Natural killer cell (primary cell): ENCODE measurements at regions not wholly inside any gene's neighbourhood (a gene's known extent, or its start where the extent isn't known, plus 50 kb on each side); places are given as distances from the start of the nearest gene placed in this dataset.
"Not testable (repeated sequence)": the region's sequence is repeated elsewhere in the genome, so short reads cannot be mapped to it uniquely, and the experiment has no call there.

Experiments used
- ATAC-seq, 3 donors: fragments of 150-1000 bp in 2 of 3; fragments of 200-7000 bp in 1 of 3; cut with Tn5 transposase; 1 replicate in 1 of 3; 2 replicates in 2 of 3; pipeline ENCODE4 v1.10.0; 2021; ENCODE audit warnings: mild to moderate bottlenecking in 2 of 3, moderate library complexity in 2 of 3
- DNase-seq, 2 donors: peaks; one replicate each; pipeline versions ENCODE4 v3.0.0 to v3.0.0-alpha.2; 2013 to 2021; ENCODE audit warnings: mixed read lengths in 1 of 2
- H3K27ac ChIP-seq: one replicate; pipeline ENCODE4 v1.5.1; 2013; ENCODE audit warnings: mild to moderate bottlenecking, low read length
- H3K27me3 ChIP-seq: one replicate; pipeline ENCODE4 v1.6.1; 2013; ENCODE audit warnings: low read length; ENCODE audit not compliant: control insufficient read depth, insufficient read depth
- H3K36me3 ChIP-seq: one replicate; pipeline ENCODE4 v1.6.1; 2013; ENCODE audit warnings: low read length; ENCODE audit not compliant: control insufficient read depth, insufficient read depth
- H3K4me1 ChIP-seq: one replicate; pipeline ENCODE4 v1.6.1; 2013; ENCODE audit warnings: low read length; ENCODE audit not compliant: control insufficient read depth, insufficient read depth
- H3K4me3 ChIP-seq: one replicate; pipeline ENCODE4 v1.5.1; 2013; ENCODE audit warnings: low read length
- H3K9me3 ChIP-seq: one replicate; pipeline ENCODE4 v1.6.1; 2013; ENCODE audit warnings: low read length; ENCODE audit not compliant: control insufficient read depth, insufficient read depth
- H3K27ac Mint-ChIP-seq, 2 donors: one replicate each; pipeline ENCODE4 v1.8.0; 2022; ENCODE audit warnings: mild to moderate bottlenecking in 2 of 2, mixed read lengths in 2 of 2, moderate library complexity in 1 of 2
- H3K27me3 Mint-ChIP-seq, 2 donors: one replicate each; pipeline ENCODE4 v1.8.0; 2022; ENCODE audit warnings: low read depth in 2 of 2, mixed read lengths in 2 of 2
- H3K36me3 Mint-ChIP-seq: one replicate; pipeline ENCODE4 v1.8.0; 2022; ENCODE audit warnings: mixed read lengths
- H3K4me1 Mint-ChIP-seq, 2 donors: one replicate each; pipeline ENCODE4 v1.8.0; 2022; ENCODE audit warnings: mixed read lengths in 2 of 2
- H3K4me3 Mint-ChIP-seq: one replicate; pipeline ENCODE4 v1.8.0; 2022; ENCODE audit warnings: mild to moderate bottlenecking, moderate library complexity, mixed read lengths
- H3K9me3 Mint-ChIP-seq, 2 donors: one replicate each; pipeline ENCODE4 v1.8.0; 2022; ENCODE audit warnings: mixed read lengths in 2 of 2
- CTCF ChIP-seq: fragments of 200-600 bp; IDR thresholded peaks from one replicate; pipeline ENCODE4 v1.8.0; 2022; ENCODE audit warnings: antibody characterized with exemption
- WGBS: methylation state at CpG from one replicate; pipeline ENCODE4 v1.1.7; 2013; ENCODE audit warnings: missing lambda C conversion rate; ENCODE audit not compliant: insufficient coverage; 5-methylcytosine and 5-hydroxymethylcytosine counted together
- intact Hi-C: fragments of 100-400 bp; cut with micrococcal nuclease; formaldehyde crosslinking; loops from one replicate; pipeline ENCODE4 v1.14.2; 2022

DNA sequence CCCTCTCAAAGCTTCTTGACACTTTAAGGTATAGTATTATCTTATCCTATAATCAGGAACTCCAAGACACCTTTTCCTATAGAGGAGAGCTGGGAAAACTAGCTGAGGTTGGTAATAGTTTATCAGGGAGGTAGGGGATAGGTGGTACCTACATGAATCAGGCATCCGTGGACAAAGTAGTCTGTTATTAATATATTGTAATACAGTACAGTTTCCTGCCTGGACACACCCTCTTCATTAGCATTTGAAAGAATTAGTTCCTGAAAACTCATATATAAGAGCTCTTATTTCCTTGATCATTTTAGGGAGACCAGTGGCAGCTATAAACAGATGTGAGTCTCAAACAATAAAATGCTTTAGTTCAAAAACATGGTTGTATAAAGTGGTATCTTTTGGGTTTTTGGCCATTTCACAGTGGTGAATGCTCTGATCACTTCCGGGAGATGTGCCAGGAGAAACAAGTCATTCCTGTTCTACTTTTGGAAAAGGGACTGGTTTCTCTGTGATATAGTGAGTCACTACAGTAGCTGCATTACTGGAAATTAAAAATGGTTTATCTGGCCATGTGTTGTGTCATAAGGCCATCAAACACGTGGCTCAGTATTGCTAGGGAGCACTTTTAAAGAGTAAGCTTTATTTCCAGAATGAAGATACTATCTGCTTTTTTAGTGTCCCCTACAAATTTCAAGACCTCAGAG, 98.1 kb downstream of the KLRB1 start:
- Histone ChIP-seq H3K36me3 (no peaks in the 10 kb centered on the region), H3K4me1 (no peaks in the 10 kb centered on the region), H3K9me3 (no peaks in the 10 kb centered on the region), H3K4me3 (no peak overlapping the region), H3K27me3 (no peaks in the 10 kb centered on the region), H3K27ac (no peak overlapping the region)
- Mint-ChIP-seq H3K27ac (no peak overlapping the region), H3K27me3 (no peaks in the 10 kb centered on the region), H3K4me1 (no peaks in the 10 kb centered on the region), H3K9me3 (no peaks in the 10 kb centered on the region), H3K4me3 (no peak overlapping the region), H3K36me3 (no peaks in the 10 kb centered on the region)
- no peak for TF ChIP-seq CTCF
- 100% methylated on average over 1 of the region's 3 CpGs for WGBS
- intact Hi-C loops, result no loop called here
- ATAC-seq (no peak), DNase-seq (no peak)

GRCh38 chr12:9506746-9507145, 101.0 kb downstream of the KLRB1 start:
- no peak for DNase-seq
- Mint-ChIP-seq H3K36me3 (no peaks in the 10 kb centered on the region), H3K27ac (no peak overlapping the region), H3K4me1 (peaks cover 0 to 5% of the 10 kb centered on the region in 2 donors), H3K9me3 (no peaks in the 10 kb centered on the region), H3K27me3 (no peaks in the 10 kb centered on the region), H3K4me3 (no peak overlapping the region)
- Histone ChIP-seq H3K4me1 (no peaks in the 10 kb centered on the region), H3K27me3 (no peaks in the 10 kb centered on the region), H3K36me3 (no peaks in the 10 kb centered on the region), H3K27ac (no peak overlapping the region), H3K4me3 (no peak overlapping the region), H3K9me3 (no peaks in the 10 kb centered on the region)
- intact Hi-C loops, result no loop called here
- ATAC-seq, result no peak
- no CpG with 5 or more reads among the region's 1 CpG for WGBS
- TF ChIP-seq CTCF, result no peak

DNA sequence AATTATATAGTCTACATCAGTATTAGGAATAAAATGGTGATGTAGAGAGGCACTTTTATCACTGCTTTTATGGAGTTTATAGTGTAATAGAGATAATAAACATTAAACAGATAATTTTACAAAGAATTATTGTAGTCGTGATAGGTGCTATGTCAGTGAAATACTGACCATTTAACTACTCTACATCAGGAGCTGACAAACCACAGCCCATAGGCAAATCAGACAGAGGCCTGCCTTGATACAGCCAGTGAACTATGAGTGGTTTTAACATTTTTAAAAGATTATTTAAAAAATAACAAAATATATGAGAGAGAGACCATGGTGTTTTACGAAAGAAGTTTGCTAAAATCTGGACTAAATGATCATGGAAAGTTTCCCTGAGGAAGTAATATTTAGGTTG, 104.3 kb downstream of the KLRB1 start:
- H3K36me3 ChIP-seq, H3K4me1 Mint-ChIP-seq, intact Hi-C loops, ATAC-seq, H3K4me3 ChIP-seq, H3K9me3 ChIP-seq, H3K27ac Mint-ChIP-seq, H3K4me1 ChIP-seq, H3K9me3 Mint-ChIP-seq, H3K4me3 Mint-ChIP-seq, H3K27ac ChIP-seq, H3K27me3 ChIP-seq, H3K27me3 Mint-ChIP-seq, DNase-seq, H3K36me3 Mint-ChIP-seq: not testable (repeated sequence)
- no CpG with 5 or more reads among the region's 2 CpGs for WGBS

- ATAC-seq, H3K4me3 ChIP-seq, H3K4me1 ChIP-seq, DNase-seq, H3K4me3 Mint-ChIP-seq, H3K9me3 ChIP-seq, H3K27me3 ChIP-seq, H3K36me3 ChIP-seq, intact Hi-C loops, H3K4me1 Mint-ChIP-seq, H3K27ac Mint-ChIP-seq, H3K36me3 Mint-ChIP-seq, H3K27me3 Mint-ChIP-seq, H3K27ac ChIP-seq, H3K9me3 Mint-ChIP-seq: not testable (repeated sequence)
- WGBS, result no CpG with 5 or more reads among the region's 1 CpG
These were observed 104.9 kb downstream of the KLRB1 start for GRCh38 chr12:9502845-9503244.

GRCh38 chr12:9493325-9493724, 114.4 kb downstream of the KLRB1 start:
- H3K36me3 ChIP-seq, H3K4me1 Mint-ChIP-seq, H3K4me3 ChIP-seq, ATAC-seq, H3K9me3 ChIP-seq, H3K27me3 Mint-ChIP-seq, DNase-seq, intact Hi-C loops, H3K27ac ChIP-seq, H3K27me3 ChIP-seq, H3K4me3 Mint-ChIP-seq, H3K27ac Mint-ChIP-seq, H3K4me1 ChIP-seq, H3K9me3 Mint-ChIP-seq, H3K36me3 Mint-ChIP-seq: not testable (repeated sequence)

DNA sequence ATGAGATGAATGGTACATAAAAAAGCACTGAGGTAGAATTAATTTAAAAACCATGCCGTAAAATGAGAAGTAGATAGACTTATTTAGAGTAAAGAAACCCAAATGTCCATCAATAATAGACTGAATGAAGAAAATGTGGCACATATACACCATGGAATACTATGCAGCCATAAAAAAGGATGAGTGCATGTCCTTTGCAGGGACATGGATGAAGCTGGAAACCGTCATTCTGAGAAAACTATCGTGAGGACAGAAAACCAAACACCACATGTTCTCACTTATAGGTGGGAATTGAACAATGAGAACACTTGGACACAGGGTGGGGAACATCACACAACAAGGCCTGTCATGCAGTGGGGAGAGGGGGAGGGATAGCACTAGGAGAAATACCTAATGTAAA, 126.4 kb downstream of the KLRB1 start:
- H3K4me3 Mint-ChIP-seq, H3K27ac ChIP-seq, H3K4me1 ChIP-seq, H3K27ac Mint-ChIP-seq, H3K36me3 ChIP-seq, H3K4me3 ChIP-seq, ATAC-seq, H3K9me3 Mint-ChIP-seq, intact Hi-C loops, H3K27me3 ChIP-seq, H3K4me1 Mint-ChIP-seq, H3K36me3 Mint-ChIP-seq, DNase-seq, H3K9me3 ChIP-seq, H3K27me3 Mint-ChIP-seq: not testable (repeated sequence)
- no CpG with 5 or more reads among the region's 3 CpGs for WGBS

- H3K27me3 ChIP-seq, H3K27ac Mint-ChIP-seq, H3K27ac ChIP-seq, DNase-seq, H3K36me3 ChIP-seq, H3K9me3 ChIP-seq, ATAC-seq, H3K27me3 Mint-ChIP-seq, H3K9me3 Mint-ChIP-seq, H3K4me3 ChIP-seq, H3K4me3 Mint-ChIP-seq, H3K36me3 Mint-ChIP-seq, intact Hi-C loops: not testable (repeated sequence)
- H3K4me1 Mint-ChIP-seq, result peaks cover 12 to 14% of the 10 kb centered on the region in 2 donors
- peaks cover 13% of the 10 kb centered on the region for H3K4me1 ChIP-seq
- 38% methylated on average over 1 of the region's 2 CpGs for WGBS
These were observed 133.5 kb downstream of the KLRB1 start for GRCh38 chr12:9474197-9474596.
